Medulla oblongata (tissue), 1 donor: ENCODE measurements at regions not wholly inside any gene's neighbourhood (a gene's known extent, or its start where the extent isn't known, plus 50 kb on each side); places are given as distances from the start of the nearest gene placed in this dataset.

Source experiments
- DNase-seq: peaks from one replicate; pipeline ENCODE4 v3.0.0-alpha.2; 2015; ENCODE audit errors: extremely low spot score

GRCh38 chr2:5914811-5915611, 222.8 kb downstream of the SOX11 start:
- no peak for DNase-seq

DNA sequence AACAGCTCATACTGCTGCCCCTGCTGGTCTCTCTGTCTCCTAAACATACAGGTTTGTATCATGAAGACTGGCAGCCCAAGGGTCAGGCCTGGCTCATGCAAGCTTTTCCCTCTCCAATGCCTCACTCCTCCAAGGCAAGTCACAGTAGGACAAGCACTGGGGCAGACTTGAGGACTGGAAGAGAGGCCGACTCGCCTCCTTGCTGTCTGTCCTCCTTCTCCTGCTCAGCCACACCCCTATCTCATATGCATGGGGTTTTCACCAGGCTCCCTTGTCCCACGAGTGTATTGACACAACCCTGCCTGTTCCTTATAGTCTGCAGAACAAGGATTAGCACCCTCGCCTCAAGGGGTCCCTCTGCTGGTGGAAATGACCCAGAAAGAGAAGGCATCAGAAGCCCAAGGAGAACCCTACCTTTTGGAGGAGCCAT, 223.7 kb downstream of the SOX11 start:
- no peak for DNase-seq

- no peak for DNase-seq
These were observed 229.0 kb downstream of the SOX11 start for GRCh38 chr2:5921081-5921642.

- DNase-seq: no peak
These were observed 232.1 kb downstream of the SOX11 start for GRCh38 chr2:5923957-5924945.

DNA sequence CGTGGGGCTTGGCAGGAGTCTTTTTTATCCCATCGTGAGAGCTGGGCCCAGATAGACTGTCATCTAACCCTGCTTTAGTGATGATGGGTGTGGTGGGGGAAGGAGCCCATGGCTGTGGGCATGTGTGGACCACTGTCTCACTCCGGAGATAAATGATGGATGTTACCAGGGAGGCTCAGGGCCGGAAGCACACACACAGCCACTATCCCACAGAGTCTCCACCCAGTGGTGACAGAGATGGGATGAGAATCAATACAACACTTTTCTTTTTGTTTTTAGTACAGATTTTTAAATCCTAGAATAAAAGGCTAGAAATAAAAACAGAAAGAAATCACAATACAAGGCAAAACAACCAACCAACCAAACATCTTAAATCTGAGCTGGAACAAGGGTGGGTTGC, 233.4 kb downstream of the SOX11 start:
- no peak for DNase-seq

GRCh38 chr2:5926871-5927512, 234.8 kb downstream of the SOX11 start:
- DNase-seq: peak; percentile 56

DNA sequence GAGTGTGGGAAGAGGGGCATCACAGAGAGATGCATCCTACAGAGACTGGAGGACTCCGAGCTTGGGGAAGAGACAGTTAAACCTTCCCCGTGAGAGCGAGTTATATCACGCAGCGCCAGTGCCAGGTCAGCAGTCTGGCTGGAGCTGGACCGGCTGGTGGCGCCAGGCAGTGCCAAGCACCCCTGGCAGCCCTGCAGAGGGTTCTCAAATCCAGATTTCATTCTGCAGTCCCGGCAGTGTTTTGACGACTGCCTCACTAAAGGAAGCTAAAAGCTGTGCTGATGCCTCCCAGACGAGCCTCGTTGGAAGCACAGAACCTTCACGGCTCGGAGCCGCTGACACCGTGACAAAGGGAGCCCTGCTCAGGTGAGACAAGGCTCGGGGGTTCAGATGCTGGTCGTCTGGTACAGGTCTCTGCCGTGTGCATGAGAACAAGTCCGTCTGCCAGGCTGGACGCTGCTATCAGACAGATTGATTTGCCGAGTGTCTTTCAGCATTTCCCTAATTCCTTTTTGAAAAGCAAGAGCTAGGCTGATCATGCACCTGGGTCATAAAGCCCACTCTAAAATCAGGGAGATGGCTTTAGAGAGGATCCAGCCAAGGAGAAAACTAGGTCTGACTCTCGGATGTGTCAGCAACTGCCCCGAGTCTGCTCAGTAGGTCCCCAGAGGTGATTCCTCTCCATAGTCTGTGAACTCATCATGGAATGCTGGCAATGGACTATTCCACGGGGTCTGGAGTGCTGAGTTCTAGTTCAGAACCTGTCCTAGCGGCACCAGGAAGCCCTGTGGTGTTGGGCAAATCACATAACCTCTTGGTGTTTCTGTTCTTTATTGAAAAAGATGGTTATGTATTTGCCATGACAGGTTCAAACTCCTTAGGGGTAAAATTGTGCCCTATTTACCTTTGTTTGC, 240.6 kb downstream of the SOX11 start:
- DNase-seq: peak; percentile 88

GRCh38 chr2:5933669-5934068, 241.5 kb downstream of the SOX11 start:
- DNase-seq: peak; percentile 46

DNA sequence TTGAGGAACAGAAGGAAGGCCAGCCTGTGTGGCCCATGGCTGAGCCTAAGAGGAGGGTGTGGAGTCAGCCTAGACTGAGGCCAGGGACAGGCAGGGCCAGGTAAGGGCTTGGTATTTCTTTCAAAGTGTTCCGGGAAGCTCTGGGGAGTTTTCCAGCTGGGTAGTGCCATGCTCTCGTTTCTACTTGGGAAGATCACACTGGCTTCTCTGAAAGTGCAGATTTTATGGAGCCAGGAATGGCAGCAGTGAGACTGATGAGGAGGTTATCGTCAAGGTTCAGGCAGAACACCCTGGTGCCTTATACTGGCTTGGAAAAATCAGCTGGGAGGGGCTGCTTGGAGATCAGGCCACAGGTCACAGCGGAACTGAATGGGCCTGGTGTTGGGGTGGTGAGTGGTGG, 245.1 kb downstream of the SOX11 start:
- no peak for DNase-seq

- DNase-seq: no peak
These were observed 245.8 kb downstream of the SOX11 start for GRCh38 chr2:5937851-5938565.

- DNase-seq: no peak
These were observed 246.3 kb downstream of the SOX11 start for GRCh38 chr2:5938566-5938896.

GRCh38 chr2:5939553-5939952, 247.4 kb downstream of the SOX11 start:
- DNase-seq: no peak

DNA sequence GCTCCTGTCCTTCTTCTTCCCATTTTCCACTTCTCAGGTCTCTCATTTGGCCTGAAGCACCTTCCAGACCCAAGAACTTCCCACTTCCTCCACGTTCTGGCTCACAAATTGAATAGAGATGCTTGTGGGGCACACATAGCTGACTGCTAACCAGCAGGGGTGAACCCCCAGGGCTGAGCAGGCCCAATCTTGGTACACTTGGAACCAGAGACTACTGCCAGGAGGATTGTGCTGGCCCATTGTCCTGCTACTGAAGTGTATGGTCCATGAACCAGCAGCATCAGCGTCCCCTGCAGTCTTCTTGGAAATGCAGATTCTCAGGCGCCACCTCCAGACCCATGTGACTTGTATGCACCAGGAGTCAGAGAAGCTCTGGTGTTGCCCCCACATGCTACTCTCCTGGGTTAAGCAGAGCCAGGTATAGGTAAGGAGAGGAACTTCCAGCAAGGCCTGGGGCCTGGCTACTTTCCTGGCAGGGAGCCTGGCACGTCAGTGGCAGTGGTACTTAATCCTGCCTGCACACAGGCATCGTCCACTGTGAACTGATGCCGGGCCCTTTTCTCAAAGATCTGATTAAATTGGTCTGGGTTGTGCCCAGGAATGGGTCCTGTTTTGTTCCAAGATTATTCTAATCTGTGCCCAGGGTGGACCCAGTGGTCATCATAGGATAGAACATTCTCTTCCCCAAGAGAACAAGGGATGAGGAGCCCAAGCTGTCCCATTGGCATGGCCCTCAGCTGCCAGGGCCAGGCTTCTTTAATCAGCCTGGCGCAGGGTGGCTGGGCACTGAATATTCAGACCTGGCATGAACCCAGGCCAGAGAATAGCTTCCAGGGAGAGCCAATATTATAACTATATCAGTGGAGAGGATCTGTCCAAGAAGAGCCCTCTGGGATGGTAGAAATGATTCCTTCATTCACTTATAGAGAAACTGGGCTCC, 248.7 kb downstream of the SOX11 start:
- no peak for DNase-seq

DNA sequence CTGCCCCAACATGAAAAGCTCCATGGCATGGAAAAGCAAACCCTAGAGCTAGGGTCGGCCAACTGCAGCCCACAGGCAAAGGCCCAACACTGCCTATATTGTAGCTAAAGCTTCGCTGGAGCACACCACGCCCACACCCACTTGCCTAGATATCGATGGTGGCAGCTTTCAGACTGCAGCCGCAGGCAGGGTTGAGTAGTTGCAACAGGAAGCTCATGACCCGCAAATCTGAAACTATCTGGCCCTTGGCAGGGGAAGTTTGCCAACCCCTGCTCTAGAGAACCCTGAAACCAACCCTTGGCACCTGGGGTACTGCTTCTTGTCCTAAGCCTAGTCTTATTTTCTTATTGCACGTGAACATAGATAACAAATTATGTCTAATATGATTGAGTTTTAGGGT, 250.0 kb downstream of the SOX11 start:
- DNase-seq: no peak

DNA sequence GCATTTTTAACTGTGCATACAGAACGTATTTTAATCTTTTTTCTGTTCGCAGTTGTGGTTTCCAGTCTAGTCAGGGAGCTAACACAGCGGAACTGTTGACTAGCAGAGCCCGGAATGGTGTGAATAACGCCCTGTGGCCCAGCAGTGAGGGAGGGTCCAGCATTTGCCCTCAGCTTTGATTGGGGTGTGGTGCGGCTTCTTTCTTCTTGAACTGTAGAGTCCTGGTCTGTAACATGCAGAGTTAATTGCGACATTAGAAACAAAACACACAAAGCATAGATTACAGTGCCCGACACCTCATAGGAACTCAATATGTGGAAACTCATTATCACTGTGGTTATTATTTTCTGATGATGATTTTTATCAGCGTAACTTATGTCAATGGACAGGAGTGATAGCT, 253.6 kb downstream of the SOX11 start:
- no peak for DNase-seq

GRCh38 chr2:5946225-5947115, 254.3 kb downstream of the SOX11 start:
- no peak for DNase-seq

DNA sequence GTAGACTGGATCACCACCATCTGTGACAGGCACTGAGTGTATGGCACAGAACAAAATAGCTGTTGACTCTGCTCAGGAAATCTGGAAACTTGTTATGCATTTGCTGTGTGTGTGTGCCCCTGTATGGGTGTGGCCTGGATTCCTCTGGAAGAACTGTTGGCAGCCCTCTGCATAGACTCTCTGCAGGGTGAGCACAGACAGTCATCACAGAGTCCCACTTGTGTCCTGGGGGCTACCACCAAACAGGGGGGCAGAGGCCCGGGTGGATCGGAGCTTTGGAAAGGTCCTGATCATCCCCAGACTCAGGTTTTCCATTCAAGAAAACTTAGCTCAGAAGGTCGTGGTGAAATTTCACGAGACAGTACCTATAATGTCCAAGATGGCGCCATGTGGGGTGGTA, 258.6 kb downstream of the SOX11 start:
- DNase-seq: no peak

GRCh38 chr2:5951471-5951870, 259.3 kb downstream of the SOX11 start:
- DNase-seq: no peak
